ENCODE measurements at regions not wholly inside any gene's neighbourhood (a gene's known extent, or its start where the extent isn't known, plus 50 kb on each side); places are given as distances from the start of the nearest gene placed in this dataset.

GRCh38 chr4:11843340-11843739 lies 414.6 kb upstream of the HS3ST1 start:
- Histone ChIP-seq H3K27me3 (ENCODE audit: low read depth, low read length) (no peaks in the 10 kb centered on the region), H3K36me3 (replicated peaks; ENCODE audit: low read depth, low read length) (no peaks in the 10 kb centered on the region), H4K20me1 (ENCODE audit: insufficient read depth, low read length) (no peaks in the 10 kb centered on the region), H3K4me2 (ENCODE audit: low read length) (no peak overlapping the region), H3K9me3 (ENCODE audit: insufficient read depth, low read length) (no peaks in the 10 kb centered on the region), H3K79me2 (ENCODE audit: low read length) (no peaks in the 10 kb centered on the region), H3K4me3 (ENCODE audit: low read length) (no peak overlapping the region), H3K27ac (ENCODE audit: low read length) (no peak overlapping the region), H3K4me1 (ENCODE audit: low read length) (peaks cover 14% of the 10 kb centered on the region), H2AFZ (ENCODE audit: low read depth, low read length) (no peak overlapping the region), H3K9ac (ENCODE audit: low read length) (no peak overlapping the region)
- no peak for TF ChIP-seq EZH2phosphoT487 (IDR thresholded peaks at IDR 0.05; ENCODE audit: low read depth)
- TF ChIP-seq, protein P1, sequence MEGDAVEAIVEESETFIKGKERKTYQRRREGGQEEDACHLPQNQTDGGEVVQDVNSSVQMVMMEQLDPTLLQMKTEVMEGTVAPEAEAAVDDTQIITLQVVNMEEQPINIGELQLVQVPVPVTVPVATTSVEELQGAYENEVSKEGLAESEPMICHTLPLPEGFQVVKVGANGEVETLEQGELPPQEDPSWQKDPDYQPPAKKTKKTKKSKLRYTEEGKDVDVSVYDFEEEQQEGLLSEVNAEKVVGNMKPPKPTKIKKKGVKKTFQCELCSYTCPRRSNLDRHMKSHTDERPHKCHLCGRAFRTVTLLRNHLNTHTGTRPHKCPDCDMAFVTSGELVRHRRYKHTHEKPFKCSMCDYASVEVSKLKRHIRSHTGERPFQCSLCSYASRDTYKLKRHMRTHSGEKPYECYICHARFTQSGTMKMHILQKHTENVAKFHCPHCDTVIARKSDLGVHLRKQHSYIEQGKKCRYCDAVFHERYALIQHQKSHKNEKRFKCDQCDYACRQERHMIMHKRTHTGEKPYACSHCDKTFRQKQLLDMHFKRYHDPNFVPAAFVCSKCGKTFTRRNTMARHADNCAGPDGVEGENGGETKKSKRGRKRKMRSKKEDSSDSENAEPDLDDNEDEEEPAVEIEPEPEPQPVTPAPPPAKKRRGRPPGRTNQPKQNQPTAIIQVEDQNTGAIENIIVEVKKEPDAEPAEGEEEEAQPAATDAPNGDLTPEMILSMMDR (IDR thresholded peaks at IDR 0.05; ENCODE audit: low read depth, low read length), result no peak

DNA sequence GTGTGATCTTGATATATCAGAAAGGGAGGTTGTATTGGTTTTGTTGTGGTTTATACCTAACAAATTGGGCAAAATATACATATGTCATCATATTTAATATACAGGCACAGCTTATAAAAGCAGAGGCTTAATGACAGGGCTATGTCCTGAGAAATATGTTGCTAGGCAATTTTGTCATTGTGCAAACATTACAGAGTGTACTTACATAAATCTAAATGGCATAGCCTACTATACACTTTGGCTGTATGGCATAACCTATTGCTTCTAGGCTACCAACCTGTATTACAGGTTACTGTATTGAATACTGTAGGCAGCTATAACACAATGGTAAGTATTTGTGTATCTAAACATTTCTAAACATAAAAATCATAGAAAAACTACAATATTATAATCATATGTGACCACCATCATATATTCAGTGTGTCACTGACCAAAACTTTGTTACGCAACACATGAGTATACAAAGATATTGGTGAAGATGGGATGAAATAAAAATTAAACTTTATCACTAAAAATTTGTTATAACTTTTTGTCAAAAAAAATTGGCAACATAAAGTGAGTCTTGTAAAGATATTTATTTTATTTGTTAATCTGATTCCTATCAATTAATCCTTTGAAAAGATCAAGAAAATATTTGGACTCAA lies 414.0 kb upstream of the HS3ST1 start:
- Histone ChIP-seq H3K4me1 (ENCODE audit: low read length) (peaks cover 14% of the 10 kb centered on the region), H3K79me2 (ENCODE audit: low read length) (no peaks in the 10 kb centered on the region), H3K4me3 (ENCODE audit: low read length) (no peak overlapping the region), H3K27me3 (ENCODE audit: low read depth, low read length) (no peaks in the 10 kb centered on the region), H3K9ac (ENCODE audit: low read length) (no peak overlapping the region), H3K4me2 (ENCODE audit: low read length) (no peak overlapping the region), H3K36me3 (replicated peaks; ENCODE audit: low read depth, low read length) (no peaks in the 10 kb centered on the region), H3K27ac (ENCODE audit: low read length) (no peak overlapping the region), H3K9me3 (ENCODE audit: insufficient read depth, low read length) (no peaks in the 10 kb centered on the region), H2AFZ (ENCODE audit: low read depth, low read length) (no peak overlapping the region), H4K20me1 (ENCODE audit: insufficient read depth, low read length) (no peaks in the 10 kb centered on the region)
- TF ChIP-seq, protein P1 (IDR thresholded peaks at IDR 0.05; ENCODE audit: low read depth, low read length), result no peak
- TF ChIP-seq EZH2phosphoT487 (IDR thresholded peaks at IDR 0.05; ENCODE audit: low read depth), result no peak

DNA sequence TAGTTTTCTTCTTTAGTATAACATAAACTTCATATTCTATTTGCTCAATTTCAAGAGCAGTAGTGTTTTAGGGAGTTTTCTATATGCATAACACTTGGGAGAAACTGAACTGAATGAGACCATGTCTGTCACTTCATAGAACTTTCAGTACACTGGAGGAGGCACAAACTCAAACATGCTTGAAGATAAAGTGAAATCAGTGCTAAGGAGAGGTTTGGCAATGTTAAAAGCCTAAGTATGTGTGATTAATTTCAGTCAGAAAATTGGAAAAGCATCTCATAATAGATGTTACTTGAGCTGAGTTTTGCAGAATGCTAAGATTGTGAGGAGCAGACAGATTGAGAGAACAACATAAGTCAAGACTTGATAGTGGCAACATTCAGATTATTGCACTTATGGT lies 411.2 kb upstream of the HS3ST1 start:
- no peaks in the 10 kb centered on the region for H3K9me3 ChIP-seq (ENCODE audit: insufficient read depth, low read length)
- H3K4me2 ChIP-seq (ENCODE audit: low read length), result no peak overlapping the region
- H3K27ac ChIP-seq (ENCODE audit: low read length), result no peak overlapping the region
- peaks cover 8% of the 10 kb centered on the region for H3K4me1 ChIP-seq (ENCODE audit: low read length)
- H4K20me1 ChIP-seq (ENCODE audit: insufficient read depth, low read length), result no peaks in the 10 kb centered on the region
- no peak overlapping the region for H2AFZ ChIP-seq (ENCODE audit: low read depth, low read length)
- no peaks in the 10 kb centered on the region for H3K27me3 ChIP-seq (ENCODE audit: low read depth, low read length)
- no peaks in the 10 kb centered on the region for H3K36me3 ChIP-seq (replicated peaks; ENCODE audit: low read depth, low read length)
- no peak overlapping the region for H3K9ac ChIP-seq (ENCODE audit: low read length)
- no peak overlapping the region for H3K4me3 ChIP-seq (ENCODE audit: low read length)
- H3K79me2 ChIP-seq (ENCODE audit: low read length), result no peaks in the 10 kb centered on the region
- no peak for TF ChIP-seq EZH2phosphoT487 (IDR thresholded peaks at IDR 0.05; ENCODE audit: low read depth)
- TF ChIP-seq, protein P1 (IDR thresholded peaks at IDR 0.05; ENCODE audit: low read depth, low read length), result no peak

- no peak overlapping the region for H3K4me3 ChIP-seq (ENCODE audit: low read length)
- H3K9ac ChIP-seq (ENCODE audit: low read length), result no peak overlapping the region
- no peaks in the 10 kb centered on the region for H4K20me1 ChIP-seq (ENCODE audit: insufficient read depth, low read length)
These were observed 403.0 kb upstream of the HS3ST1 start for GRCh38 chr4:11831739-11832138.

More at GRCh38 chr4:11831739-11832138, 403.0 kb upstream of the HS3ST1 start:
- Histone ChIP-seq H2AFZ (ENCODE audit: low read depth, low read length) (no peak overlapping the region), H3K4me2 (ENCODE audit: low read length) (no peak overlapping the region), H3K27ac (ENCODE audit: low read length) (no peak overlapping the region), H3K79me2 (ENCODE audit: low read length) (no peaks in the 10 kb centered on the region), H3K27me3 (ENCODE audit: low read depth, low read length) (no peaks in the 10 kb centered on the region), H3K36me3 (replicated peaks; ENCODE audit: low read depth, low read length) (no peaks in the 10 kb centered on the region), H3K4me1 (ENCODE audit: low read length) (no peaks in the 10 kb centered on the region), H3K9me3 (ENCODE audit: insufficient read depth, low read length) (no peaks in the 10 kb centered on the region)
- TF ChIP-seq, protein P1 (IDR thresholded peaks at IDR 0.05; ENCODE audit: low read depth, low read length), result no peak
- TF ChIP-seq EZH2phosphoT487 (IDR thresholded peaks at IDR 0.05; ENCODE audit: low read depth), result no peak
